ENCODE measurements at regions not wholly inside any gene's neighbourhood (a gene's known extent, or its start where the extent isn't known, plus 50 kb on each side); places are given as distances from the start of the nearest gene placed in this dataset.

DNA sequence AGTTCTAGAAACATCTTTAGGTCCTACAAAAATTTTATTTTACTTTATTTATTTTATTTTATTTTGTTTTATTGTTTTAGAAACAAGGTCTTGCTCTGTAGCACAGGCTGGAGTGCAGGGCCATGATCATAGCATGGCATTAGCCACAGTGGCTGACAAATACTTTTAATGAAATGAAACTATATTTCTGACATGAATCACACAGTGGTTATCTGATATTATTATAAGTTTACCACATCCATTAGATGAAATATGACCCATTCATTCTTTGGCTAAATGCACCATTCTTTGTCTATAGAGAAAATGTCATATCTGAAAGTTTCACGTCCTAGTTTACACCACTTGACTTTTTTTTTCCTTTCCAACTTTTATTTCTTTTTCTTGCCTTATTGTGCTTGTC lies 613.4 kb upstream of the ADAMTS5 start:
- DNase-seq (ENCODE audit: low read depth) = no peak
- TF ChIP-seq MYC (IDR thresholded peaks at IDR 0.05; ENCODE audit: low read depth, low read length) (no peak), POLR2A (IDR thresholded peaks at IDR 0.05; ENCODE audit: extremely low read depth, insufficient read length) (no peak), CTCF (IDR thresholded peaks at IDR 0.05; ENCODE audit: low read depth, low read length) (no peak)
- TF ChIP-seq, protein P1, sequence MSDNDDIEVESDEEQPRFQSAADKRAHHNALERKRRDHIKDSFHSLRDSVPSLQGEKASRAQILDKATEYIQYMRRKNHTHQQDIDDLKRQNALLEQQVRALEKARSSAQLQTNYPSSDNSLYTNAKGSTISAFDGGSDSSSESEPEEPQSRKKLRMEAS (IDR thresholded peaks at IDR 0.05; ENCODE audit: low read depth, low read length) = no peak
- H3K4me3 ChIP-seq (ENCODE audit: low read depth, low read length) = no peak overlapping the region

DNA sequence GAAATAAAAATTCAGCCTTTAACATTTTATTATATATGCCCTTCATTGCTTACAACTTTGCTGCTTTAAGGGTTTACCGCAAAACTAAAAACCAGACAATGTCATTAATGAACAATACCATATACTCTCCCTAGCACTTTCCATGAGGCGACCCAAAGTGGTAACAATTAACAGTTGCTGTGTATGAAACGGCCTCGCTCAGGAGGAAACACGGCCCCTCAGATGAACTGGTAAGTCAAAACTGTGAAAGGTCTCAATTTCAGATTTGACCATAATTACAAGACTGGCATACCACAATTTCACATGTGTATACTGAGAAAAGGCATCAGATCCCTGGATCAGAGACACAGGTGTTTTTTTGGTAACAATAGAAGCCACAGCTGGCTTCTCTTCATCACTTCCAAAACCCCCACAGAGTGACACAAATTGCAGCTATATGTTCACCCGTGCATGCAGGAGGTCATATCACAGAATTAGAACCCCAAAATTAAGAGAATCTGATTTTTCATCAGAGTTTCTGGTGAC lies 611.9 kb upstream of the ADAMTS5 start:
- no peak for TF ChIP-seq POLR2A (IDR thresholded peaks at IDR 0.05; ENCODE audit: extremely low read depth, insufficient read length)
- TF ChIP-seq, protein P1 (IDR thresholded peaks at IDR 0.05; ENCODE audit: low read depth, low read length) = no peak
- no peak for TF ChIP-seq CTCF (IDR thresholded peaks at IDR 0.05; ENCODE audit: low read depth, low read length)
- TF ChIP-seq MYC (IDR thresholded peaks at IDR 0.05; ENCODE audit: low read depth, low read length) = no peak
- no peak overlapping the region for H3K4me3 ChIP-seq (ENCODE audit: low read depth, low read length)
- no peak for DNase-seq (ENCODE audit: low read depth)

GRCh38 chr21:27572696-27573095 lies 605.8 kb upstream of the ADAMTS5 start:
- H3K4me3 ChIP-seq (ENCODE audit: low read depth, low read length) = no peak overlapping the region
- TF ChIP-seq, protein P1 (IDR thresholded peaks at IDR 0.05; ENCODE audit: low read depth, low read length) = no peak
- TF ChIP-seq MYC (IDR thresholded peaks at IDR 0.05; ENCODE audit: low read depth, low read length) = no peak
- TF ChIP-seq POLR2A (IDR thresholded peaks at IDR 0.05; ENCODE audit: extremely low read depth, insufficient read length) = no peak
- no peak for TF ChIP-seq CTCF (IDR thresholded peaks at IDR 0.05; ENCODE audit: low read depth, low read length)
- DNase-seq (ENCODE audit: low read depth) = no peak

- TF ChIP-seq, protein P1 (IDR thresholded peaks at IDR 0.05; ENCODE audit: low read depth, low read length) = no peak
- no peak for TF ChIP-seq MYC (IDR thresholded peaks at IDR 0.05; ENCODE audit: low read depth, low read length)
- TF ChIP-seq CTCF (IDR thresholded peaks at IDR 0.05; ENCODE audit: low read depth, low read length) = no peak
- TF ChIP-seq POLR2A (IDR thresholded peaks at IDR 0.05; ENCODE audit: extremely low read depth, insufficient read length) = no peak
- H3K4me3 ChIP-seq (ENCODE audit: low read depth, low read length) = no peak overlapping the region
- no peak for DNase-seq (ENCODE audit: low read depth)
These were observed 604.8 kb upstream of the ADAMTS5 start for GRCh38 chr21:27571706-27572105.

GRCh38 chr21:27570306-27570868 lies 603.5 kb upstream of the ADAMTS5 start:
- no peak for TF ChIP-seq MYC (IDR thresholded peaks at IDR 0.05; ENCODE audit: low read depth, low read length)
- TF ChIP-seq, protein P1 (IDR thresholded peaks at IDR 0.05; ENCODE audit: low read depth, low read length) = no peak
- no peak for TF ChIP-seq CTCF (IDR thresholded peaks at IDR 0.05; ENCODE audit: low read depth, low read length)
- no peak for TF ChIP-seq POLR2A (IDR thresholded peaks at IDR 0.05; ENCODE audit: extremely low read depth, insufficient read length)
- H3K4me3 ChIP-seq (ENCODE audit: low read depth, low read length) = no peak overlapping the region
- DNase-seq (ENCODE audit: low read depth) = no peak

Data from NB4 (cell line).